Spleen (tissue), 11 donors: ENCODE measurements at regions not wholly inside any gene's neighbourhood (a gene's known extent, or its start where the extent isn't known, plus 50 kb on each side); places are given as distances from the start of the nearest gene placed in this dataset.

Experiments used
- DNase-seq: peaks from one replicate; pipeline ENCODE4 v3.0.0-alpha.2; 2020
- H3K27ac ChIP-seq, 8 donors: fragments of 200-600 bp; sonication (generic) in 7 of 8; 1 replicate in 4 of 8; 2 replicates in 4 of 8; pipeline versions ENCODE4 v1.5.0 to v1.8.0; 2016 to 2021; ENCODE audit warnings: inconsistent platforms in 4 of 8, mild to moderate bottlenecking in 4 of 8, moderate library complexity in 1 of 8
- H3K27me3 ChIP-seq, 7 donors: fragments of 200-600 bp; sonication (generic) in 6 of 7; replicated peaks in 1 of 7; 1 replicate in 4 of 7; 2 replicates in 3 of 7; pipeline versions ENCODE4 v1.5.0 to v1.8.0; 2016 to 2021; ENCODE audit warnings: inconsistent platforms in 3 of 7, mild to moderate bottlenecking in 1 of 7
- H3K36me3 ChIP-seq, 6 donors: fragments of 200-600 bp; sonication (generic) in 5 of 6; 1 replicate in 4 of 6; 2 replicates in 2 of 6; pipeline versions ENCODE4 v1.5.0 to v1.8.0; 2016 to 2021; ENCODE audit warnings: inconsistent platforms in 2 of 6
- H3K4me1 ChIP-seq, 6 donors: fragments of 200-600 bp; sonication (generic) in 5 of 6; 1 replicate in 3 of 6; 2 replicates in 3 of 6; pipeline versions ENCODE4 v1.5.0 to v1.8.0; 2016 to 2021; ENCODE audit warnings: inconsistent platforms in 3 of 6
- H3K4me3 ChIP-seq, 8 donors: fragments of 200-600 bp; sonication (generic) in 7 of 8; 1 replicate in 4 of 8; 2 replicates in 4 of 8; pipeline versions ENCODE4 v1.5.0 to v1.8.0; 2016 to 2021; ENCODE audit warnings: inconsistent platforms in 4 of 8, mild to moderate bottlenecking in 4 of 8, moderate library complexity in 2 of 8
- H3K9me3 ChIP-seq, 8 donors: fragments of 200-600 bp; sonication (generic) in 7 of 8; 1 replicate in 4 of 8; 2 replicates in 4 of 8; pipeline versions ENCODE4 v1.5.0 to v1.8.0; 2016 to 2021; ENCODE audit warnings: inconsistent platforms in 4 of 8
- POLR2A ChIP-seq, 3 donors: fragments of 450-650 bp; IDR thresholded peaks; one replicate each; pipeline ENCODE4 v1.5.1; 2017; ENCODE audit warnings: antibody characterized with exemption in 3 of 3, mild to moderate bottlenecking in 1 of 3
- POLR2AphosphoS5 ChIP-seq, 3 donors: sonication (generic); formaldehyde crosslinking; IDR thresholded peaks; one replicate each; pipeline ENCODE4 v1.5.1; 2017; ENCODE audit warnings: antibody characterized with exemption in 3 of 3
- WGBS, 5 donors: extraction: QIAGEN DNeasy Blood & Tissue Kit in 3 of 5; methylation state at CpG; one replicate each; pipeline versions ENCODE4 v1.1.5 to v1.1.7; 2013 to 2018; 5-methylcytosine and 5-hydroxymethylcytosine counted together
- intact Hi-C: fragments of 100-400 bp; cut with DNase I; formaldehyde crosslinking; loops from one replicate; pipeline ENCODE4 v1.15.0; 2023; ENCODE audit warnings: low total_unique reads
- TF ChIP-seq, protein P1 (sequence below), 11 experiments: fragments of 200-600 bp in 7 of 11; fragments of 450-650 bp in 4 of 11; sonication (generic) in 4 of 11; IDR thresholded peaks in 8 of 11; conservative IDR thresholded peaks in 3 of 11; 1 replicate in 7 of 11; 2 replicates in 4 of 11; pipeline versions ENCODE4 v1.4.0 to v1.8.0; 2016 to 2021; ENCODE audit warnings: antibody characterized with exemption in 11 of 11, inconsistent platforms in 4 of 11, mild to moderate bottlenecking in 1 of 11
- donor health status: healthy with polysubstance abuse.
- donor health status: DM: no; HTN: no; CAD: no; lungs with moderate emphysema.
- donor health status: DM: no; HTN: no; CAD: no.
- donor health status: Bipolar disorder and iron deficiency.
- donor health status: healthy.
- donor health status: DM: no; HTN: no; CAD: no.
- donor health status: DM: yes; HTN: yes; CAD: no.

DNA sequence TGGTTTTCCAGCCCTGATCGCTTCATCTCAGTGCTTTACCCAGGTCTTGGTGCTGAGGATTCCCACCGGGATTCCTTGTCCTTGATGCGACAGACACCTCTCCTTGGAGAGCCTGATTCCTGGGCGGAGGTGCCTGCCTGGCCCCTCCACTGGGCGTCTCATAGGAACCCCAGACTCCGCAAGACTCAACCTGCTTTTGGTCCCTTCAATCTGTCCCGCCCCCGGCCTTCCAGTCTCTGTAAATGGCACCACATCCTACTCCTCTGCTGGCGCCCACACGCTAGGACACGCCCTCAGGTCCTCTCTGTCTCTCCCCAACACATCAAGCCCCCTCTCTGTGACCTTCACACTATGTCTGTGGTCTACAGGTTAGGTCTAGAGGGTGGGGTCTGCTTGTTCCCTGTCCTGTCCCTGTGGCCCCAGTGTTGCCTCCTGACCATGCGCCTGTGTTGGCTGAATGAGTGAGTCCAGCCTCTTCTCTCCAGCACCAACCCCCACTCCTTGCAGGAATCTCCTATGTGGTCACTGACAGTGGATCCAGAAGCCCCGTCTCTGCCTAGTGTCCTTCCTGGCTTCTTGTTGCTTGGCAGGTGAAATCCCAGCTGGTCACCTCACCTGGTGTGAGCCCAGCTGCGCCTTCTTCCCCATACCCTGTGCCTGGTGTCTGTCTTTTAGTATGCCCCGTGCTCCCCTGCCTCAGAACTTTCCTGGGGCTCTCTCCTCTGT, 119.7 kb upstream of the C1orf174 start:
- H3K36me3 ChIP-seq: no peaks in the 10 kb centered on the region
- 84 to 89% (median 86%) methylated on average over 15 of the region's 15 CpGs for WGBS, 5 donors
- TF ChIP-seq, protein P1, sequence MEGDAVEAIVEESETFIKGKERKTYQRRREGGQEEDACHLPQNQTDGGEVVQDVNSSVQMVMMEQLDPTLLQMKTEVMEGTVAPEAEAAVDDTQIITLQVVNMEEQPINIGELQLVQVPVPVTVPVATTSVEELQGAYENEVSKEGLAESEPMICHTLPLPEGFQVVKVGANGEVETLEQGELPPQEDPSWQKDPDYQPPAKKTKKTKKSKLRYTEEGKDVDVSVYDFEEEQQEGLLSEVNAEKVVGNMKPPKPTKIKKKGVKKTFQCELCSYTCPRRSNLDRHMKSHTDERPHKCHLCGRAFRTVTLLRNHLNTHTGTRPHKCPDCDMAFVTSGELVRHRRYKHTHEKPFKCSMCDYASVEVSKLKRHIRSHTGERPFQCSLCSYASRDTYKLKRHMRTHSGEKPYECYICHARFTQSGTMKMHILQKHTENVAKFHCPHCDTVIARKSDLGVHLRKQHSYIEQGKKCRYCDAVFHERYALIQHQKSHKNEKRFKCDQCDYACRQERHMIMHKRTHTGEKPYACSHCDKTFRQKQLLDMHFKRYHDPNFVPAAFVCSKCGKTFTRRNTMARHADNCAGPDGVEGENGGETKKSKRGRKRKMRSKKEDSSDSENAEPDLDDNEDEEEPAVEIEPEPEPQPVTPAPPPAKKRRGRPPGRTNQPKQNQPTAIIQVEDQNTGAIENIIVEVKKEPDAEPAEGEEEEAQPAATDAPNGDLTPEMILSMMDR (IDR thresholded peaks at IDR 0.05 in 8 of 11, conservative IDR thresholded peaks at IDR 0.05 in 3 of 11): no peak
- TF ChIP-seq POLR2A (IDR thresholded peaks at IDR 0.05) (no peak), POLR2AphosphoS5 (IDR thresholded peaks at IDR 0.05) (no peak)
- no peaks in the 10 kb centered on the region for H3K4me1 ChIP-seq
- H3K9me3 ChIP-seq: no peaks in the 10 kb centered on the region
- H3K27ac ChIP-seq: no peak overlapping the region
- intact Hi-C loops: no loop called here
- peaks cover 0 to 42% (median 0%) of the 10 kb centered on the region in 7 donors for H3K27me3 ChIP-seq
- no peak overlapping the region for H3K4me3 ChIP-seq
- peak; percentile 54 for DNase-seq

DNA sequence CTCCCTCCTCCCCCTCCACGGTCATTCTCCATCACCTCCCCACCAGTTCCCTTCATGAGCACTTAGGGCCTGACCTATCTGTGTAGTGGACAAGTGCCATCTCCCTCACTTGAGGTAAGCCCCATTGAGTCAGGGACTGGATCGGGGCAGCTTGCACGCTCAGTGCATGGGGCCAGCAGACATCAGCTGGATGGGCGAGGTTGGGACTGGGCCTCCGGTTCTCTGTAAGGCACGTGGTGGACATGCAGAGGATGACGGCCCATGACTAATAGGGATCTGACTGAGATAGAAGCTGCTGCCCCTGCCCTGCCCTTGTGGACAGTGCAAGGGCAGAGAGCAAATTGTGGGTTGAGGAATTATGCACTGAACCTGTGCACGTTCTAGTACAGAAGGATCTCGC, 120.4 kb upstream of the C1orf174 start:
- no peak for DNase-seq
- H3K4me1 ChIP-seq: no peaks in the 10 kb centered on the region
- H3K27me3 ChIP-seq: peaks cover 0 to 44% (median 0%) of the 10 kb centered on the region in 7 donors
- 63 to 70% (median 65%) methylated on average over 9 of the region's 9 CpGs for WGBS, 5 donors
- intact Hi-C loops: no loop called here
- TF ChIP-seq, protein P1 (IDR thresholded peaks at IDR 0.05 in 8 of 11, conservative IDR thresholded peaks at IDR 0.05 in 3 of 11): no peak
- TF ChIP-seq POLR2A (IDR thresholded peaks at IDR 0.05) (no peak), POLR2AphosphoS5 (IDR thresholded peaks at IDR 0.05) (no peak)
- no peak overlapping the region for H3K4me3 ChIP-seq
- no peaks in the 10 kb centered on the region for H3K9me3 ChIP-seq
- H3K36me3 ChIP-seq: no peaks in the 10 kb centered on the region
- H3K27ac ChIP-seq: no peak overlapping the region

DNA sequence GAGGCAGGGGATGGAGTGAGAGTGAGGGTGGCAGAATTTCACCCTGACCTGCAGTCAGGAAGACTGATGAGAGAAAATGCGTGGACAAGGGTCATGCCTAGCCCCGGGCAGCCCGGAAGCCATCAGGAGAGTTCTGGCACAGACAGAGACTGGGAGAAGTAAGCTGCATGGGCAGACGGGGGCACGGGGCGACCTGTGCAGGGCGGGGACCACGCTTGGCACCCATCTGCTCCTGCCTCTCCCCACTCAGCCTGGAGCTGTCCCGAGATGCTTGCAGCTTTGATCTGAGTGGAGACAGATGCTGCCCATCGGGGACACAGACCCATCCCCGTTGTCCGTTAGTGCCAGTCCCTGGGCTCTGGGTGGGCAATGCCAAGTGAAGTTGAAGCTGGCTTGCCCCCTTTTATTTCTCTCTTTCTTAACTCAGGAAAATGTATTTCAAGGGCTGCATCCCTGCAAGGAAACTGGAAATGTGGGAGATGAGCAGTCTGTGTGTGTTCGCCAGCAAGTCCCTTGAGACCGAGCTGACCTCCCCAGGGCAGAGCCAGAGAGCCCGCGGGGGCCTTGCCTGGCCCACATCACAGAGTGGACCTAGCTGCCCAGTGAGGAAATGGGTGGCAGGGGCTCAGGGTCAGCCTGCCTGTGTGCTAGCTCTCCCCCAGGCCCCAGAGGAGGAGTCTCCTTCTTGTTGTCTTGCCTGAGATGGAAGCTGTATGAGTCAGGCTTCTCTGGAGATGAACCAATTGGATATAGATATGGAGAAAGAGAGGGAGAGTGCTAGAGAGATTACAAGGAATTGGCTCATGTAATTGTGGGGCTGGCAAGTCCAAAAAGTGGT, 121.3 kb upstream of the C1orf174 start:
- TF ChIP-seq POLR2A (IDR thresholded peaks at IDR 0.05) (no peak), POLR2AphosphoS5 (IDR thresholded peaks at IDR 0.05) (no peak)
- TF ChIP-seq, protein P1 (IDR thresholded peaks at IDR 0.05 in 8 of 11, conservative IDR thresholded peaks at IDR 0.05 in 3 of 11): no peak
- H3K27me3 ChIP-seq: peaks cover 0 to 51% (median 0%) of the 10 kb centered on the region in 7 donors
- intact Hi-C loops: no loop called here
- WGBS, 5 donors: 81 to 87% (median 85%) methylated on average over 13 to 16 of the region's 16 CpGs
- no peak overlapping the region for H3K27ac ChIP-seq
- H3K9me3 ChIP-seq: no peaks in the 10 kb centered on the region
- no peaks in the 10 kb centered on the region for H3K36me3 ChIP-seq
- H3K4me1 ChIP-seq: peaks cover 0 to 6% (median 0%) of the 10 kb centered on the region in 6 donors
- DNase-seq: no peak
- H3K4me3 ChIP-seq: no peak overlapping the region

DNA sequence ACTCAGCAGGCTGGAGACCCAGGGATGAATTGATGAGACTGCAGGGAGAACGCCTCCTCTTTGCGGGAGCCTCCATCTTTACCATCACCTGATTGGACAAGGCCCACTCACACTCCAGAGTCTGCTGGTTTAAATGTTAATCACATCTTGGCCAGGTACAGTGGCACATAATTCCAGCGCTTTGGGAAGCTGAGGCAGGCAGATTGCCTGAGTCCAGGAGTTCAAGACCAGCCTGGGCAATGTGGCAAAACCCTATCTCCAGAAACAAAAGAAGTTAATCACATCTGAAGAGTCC, 121.8 kb upstream of the C1orf174 start:
- TF ChIP-seq POLR2A (IDR thresholded peaks at IDR 0.05): no peak
- no peak for TF ChIP-seq POLR2AphosphoS5 (IDR thresholded peaks at IDR 0.05)
- TF ChIP-seq, protein P1 (IDR thresholded peaks at IDR 0.05 in 8 of 11, conservative IDR thresholded peaks at IDR 0.05 in 3 of 11): no peak

More for the DNA sequence above, 121.8 kb upstream of the C1orf174 start:
- intact Hi-C loops: no loop called here
- Histone ChIP-seq H3K36me3 (no peaks in the 10 kb centered on the region), H3K4me1 (peaks cover 0 to 12% (median 4%) of the 10 kb centered on the region in 6 donors), H3K27me3 (peaks cover 0 to 56% (median 0%) of the 10 kb centered on the region in 7 donors), H3K4me3 (no peak overlapping the region), H3K27ac (no peak overlapping the region), H3K9me3 (no peaks in the 10 kb centered on the region)
- whole genome bisulfite sequencing, 5 donors: 57 to 79% (median 65%) methylated on average over 3 of the region's 3 CpGs
- no peak for DNase-seq
